ENCODE measurements at regions not wholly inside any gene's neighbourhood (a gene's known extent, or its start where the extent isn't known, plus 50 kb on each side); places are given as distances from the start of the nearest gene placed in this dataset.

- Histone ChIP-seq H3K9me3 (ENCODE audit: low read length) (no peaks in the 10 kb centered on the region), H3K4me3 (ENCODE audit: low read length) (no peak overlapping the region), H3K4me2 (ENCODE audit: low read length) (no peak overlapping the region), H4K20me1 (ENCODE audit: low read length) (no peaks in the 10 kb centered on the region), H3K36me3 (ENCODE audit: low read depth, low read length) (no peaks in the 10 kb centered on the region), H3K4me1 (ENCODE audit: insufficient read depth, low read length) (peaks cover 11% of the 10 kb centered on the region), H3K9ac (ENCODE audit: low read length) (no peak overlapping the region), H3K9me2 (replicated peaks; ENCODE audit: low read length) (no peaks in the 10 kb centered on the region), H2AFZ (ENCODE audit: low read length) (no peak overlapping the region), H3K79me2 (ENCODE audit: low read length) (no peaks in the 10 kb centered on the region), H3F3A (ENCODE audit: low read length, unreplicated experiment) (no peaks in the 10 kb centered on the region), H3K27me3 (ENCODE audit: low read length) (no peaks in the 10 kb centered on the region), H3K27ac (ENCODE audit: low read length) (no peak overlapping the region)
- intact Hi-C loops (cut with micrococcal nuclease), result no loop called here
- DNase-seq (peak; percentile 83), ATAC-seq (no peak)
- TF ChIP-seq EZH2phosphoT487 (IDR thresholded peaks at IDR 0.05; ENCODE audit: borderline replicate concordance, low read length) (no peak), EZH2 (IDR thresholded peaks at IDR 0.05; ENCODE audit: low read length, unreplicated experiment) (no peak), CTCF (conservative IDR thresholded peaks at IDR 0.05; ENCODE audit: low read depth, low read length) (no peak)
- CTCF ChIA-PET, result no interaction called here
- POLR2A ChIA-PET (ENCODE audit: unreplicated experiment), result no interaction called here
- BruUV-seq (replicated peaks), result no TSS peak
These were observed 194.2 kb upstream of the NPSR1 start for GRCh38 chr7:34463830-34464229.

GRCh38 chr7:34471844-34472243 lies 186.2 kb upstream of the NPSR1 start:
- intact Hi-C loops (cut with micrococcal nuclease), result no loop called here
- ChIA-PET CTCF (no interaction called here), POLR2A (ENCODE audit: unreplicated experiment) (no interaction called here)
- no peak for TF ChIP-seq EZH2 (IDR thresholded peaks at IDR 0.05; ENCODE audit: low read length, unreplicated experiment)
- no peak for TF ChIP-seq CTCF (conservative IDR thresholded peaks at IDR 0.05; ENCODE audit: low read depth, low read length)
- TF ChIP-seq EZH2phosphoT487 (IDR thresholded peaks at IDR 0.05; ENCODE audit: borderline replicate concordance, low read length), result no peak
- no peak for DNase-seq
- Histone ChIP-seq H3K9me3 (ENCODE audit: low read length) (no peaks in the 10 kb centered on the region), H2AFZ (ENCODE audit: low read length) (no peak overlapping the region), H4K20me1 (ENCODE audit: low read length) (no peaks in the 10 kb centered on the region), H3K9me2 (replicated peaks; ENCODE audit: low read length) (no peaks in the 10 kb centered on the region), H3K4me3 (ENCODE audit: low read length) (no peak overlapping the region), H3K79me2 (ENCODE audit: low read length) (no peaks in the 10 kb centered on the region), H3K27me3 (ENCODE audit: low read length) (no peaks in the 10 kb centered on the region), H3K9ac (ENCODE audit: low read length) (no peak overlapping the region), H3K36me3 (ENCODE audit: low read depth, low read length) (no peaks in the 10 kb centered on the region), H3K4me2 (ENCODE audit: low read length) (no peak overlapping the region), H3F3A (ENCODE audit: low read length, unreplicated experiment) (no peaks in the 10 kb centered on the region), H3K4me1 (ENCODE audit: insufficient read depth, low read length) (no peaks in the 10 kb centered on the region), H3K27ac (ENCODE audit: low read length) (no peak overlapping the region)
- no TSS peak for BruUV-seq (replicated peaks)
- ATAC-seq, result no peak

- H3K9ac ChIP-seq (ENCODE audit: low read length), result no peak overlapping the region
- no peaks in the 10 kb centered on the region for H3K36me3 ChIP-seq (ENCODE audit: low read depth, low read length)
- H3K27ac ChIP-seq (ENCODE audit: low read length), result no peak overlapping the region
- no peaks in the 10 kb centered on the region for H3K9me2 ChIP-seq (replicated peaks; ENCODE audit: low read length)
- no peaks in the 10 kb centered on the region for H4K20me1 ChIP-seq (ENCODE audit: low read length)
- no peak for ATAC-seq
- H3K79me2 ChIP-seq (ENCODE audit: low read length), result no peaks in the 10 kb centered on the region
- H3K9me3 ChIP-seq (ENCODE audit: low read length), result no peaks in the 10 kb centered on the region
- ChIA-PET POLR2A (ENCODE audit: unreplicated experiment) (no interaction called here), CTCF (no interaction called here)
- H3K27me3 ChIP-seq (ENCODE audit: low read length), result peaks cover 6% of the 10 kb centered on the region; the same call in 1 of the 2 replicates
- H3K4me2 ChIP-seq (ENCODE audit: low read length), result no peak overlapping the region
- H3K4me1 ChIP-seq (ENCODE audit: insufficient read depth, low read length), result no peaks in the 10 kb centered on the region
- intact Hi-C loops (cut with micrococcal nuclease), result no loop called here
- H2AFZ ChIP-seq (ENCODE audit: low read length), result no peak overlapping the region
- TF ChIP-seq EZH2phosphoT487 (IDR thresholded peaks at IDR 0.05; ENCODE audit: borderline replicate concordance, low read length) (no peak), CTCF (conservative IDR thresholded peaks at IDR 0.05; ENCODE audit: low read depth, low read length) (no peak), EZH2 (IDR thresholded peaks at IDR 0.05; ENCODE audit: low read length, unreplicated experiment) (no peak)
- H3F3A ChIP-seq (ENCODE audit: low read length, unreplicated experiment), result no peaks in the 10 kb centered on the region
- no TSS peak for BruUV-seq (replicated peaks)
- no peak for DNase-seq
- no peak overlapping the region for H3K4me3 ChIP-seq (ENCODE audit: low read length)
These were observed 171.6 kb upstream of the NPSR1 start for GRCh38 chr7:34486371-34486770.

Measured in PC-3 (cell line).